KMS-11 (cell line): ENCODE measurements at regions not wholly inside any gene's neighbourhood (a gene's known extent, or its start where the extent isn't known, plus 50 kb on each side); places are given as distances from the start of the nearest gene placed in this dataset.

Experiments
- H2AFZ ChIP-seq: fragments of 200-600 bp; sonication (generic); 2 replicates; pipeline ENCODE4 v1.6.1; 2016; ENCODE audit warnings: antibody characterized with exemption, mixed run types, low read depth
- H3K27ac ChIP-seq: fragments of 200-600 bp; sonication (generic); 2 replicates; pipeline ENCODE4 v1.6.1; 2016; ENCODE audit warnings: mild to moderate bottlenecking, mixed run types
- H3K27me3 ChIP-seq: fragments of 200-600 bp; sonication (generic); 2 replicates; pipeline ENCODE4 v1.6.1; 2017; ENCODE audit warnings: mild to moderate bottlenecking, low read depth, mixed run types, moderate library complexity; ENCODE audit not compliant: insufficient read depth
- H3K36me3 ChIP-seq: fragments of 200-600 bp; sonication (generic); 2 replicates; pipeline ENCODE4 v1.6.1; 2017; ENCODE audit warnings: mild to moderate bottlenecking, mixed run types; ENCODE audit not compliant: insufficient read depth
- H3K4me1 ChIP-seq: fragments of 200-600 bp; sonication (generic); 2 replicates; pipeline ENCODE4 v1.6.1; 2016; ENCODE audit warnings: mild to moderate bottlenecking, low read depth, mixed run types; ENCODE audit not compliant: poor library complexity, severe bottlenecking
- H3K4me2 ChIP-seq: fragments of 200-600 bp; sonication (generic); 2 replicates; pipeline ENCODE4 v1.7.0; 2016; ENCODE audit warnings: mild to moderate bottlenecking, mixed run types
- H3K4me3 ChIP-seq: fragments of 200-600 bp; sonication (generic); IDR thresholded peaks from 2 replicates; pipeline ENCODE4 v1.6.1; 2017; ENCODE audit warnings: low read depth, low read length, mixed read lengths; ENCODE audit not compliant: insufficient read depth
- H3K79me2 ChIP-seq: fragments of 200-600 bp; sonication (generic); 2 replicates; pipeline ENCODE4 v1.6.1; 2016; ENCODE audit warnings: low read depth, mixed run types; ENCODE audit not compliant: insufficient read depth
- H3K9ac ChIP-seq: fragments of 200-600 bp; sonication (generic); 2 replicates; pipeline ENCODE4 v1.6.1; 2016; ENCODE audit warnings: mild to moderate bottlenecking, mixed run types
- H4K20me1 ChIP-seq: fragments of 200-600 bp; sonication (generic); 2 replicates; pipeline ENCODE4 v1.6.1; 2016; ENCODE audit warnings: mild to moderate bottlenecking, mixed run types; ENCODE audit not compliant: insufficient read depth
- CTCF ChIP-seq: fragments of 200-600 bp; sonication (generic); conservative IDR thresholded peaks from 2 replicates; pipeline ENCODE4 v1.6.1; 2017; ENCODE audit warnings: low read depth, mild to moderate bottlenecking, antibody characterized with exemption, low read length, moderate library complexity, mixed read lengths

GRCh38 chr2:145025382-145025781, 505.5 kb upstream of the ZEB2 start:
- no peaks in the 10 kb centered on the region for H3K36me3 ChIP-seq
- no peak overlapping the region for H3K4me2 ChIP-seq
- no peak for TF ChIP-seq CTCF
- H3K9ac ChIP-seq: no peak overlapping the region
- H4K20me1 ChIP-seq: no peaks in the 10 kb centered on the region
- no peaks in the 10 kb centered on the region for H3K79me2 ChIP-seq
- no peak overlapping the region for H2AFZ ChIP-seq
- H3K4me3 ChIP-seq: no peak overlapping the region
- H3K27ac ChIP-seq: no peak overlapping the region
- H3K27me3 ChIP-seq: no peaks in the 10 kb centered on the region
- no peaks in the 10 kb centered on the region for H3K4me1 ChIP-seq

- no peak overlapping the region for H3K9ac ChIP-seq
- H3K27ac ChIP-seq: no peak overlapping the region
- no peaks in the 10 kb centered on the region for H3K4me1 ChIP-seq
- H3K4me2 ChIP-seq: no peak overlapping the region
- no peak overlapping the region for H2AFZ ChIP-seq
- no peaks in the 10 kb centered on the region for H3K36me3 ChIP-seq
- no peaks in the 10 kb centered on the region for H4K20me1 ChIP-seq
- no peaks in the 10 kb centered on the region for H3K79me2 ChIP-seq
- TF ChIP-seq CTCF: no peak
- H3K4me3 ChIP-seq: no peak overlapping the region
- no peaks in the 10 kb centered on the region for H3K27me3 ChIP-seq
These were observed 503.5 kb upstream of the ZEB2 start for GRCh38 chr2:145023334-145023934.

- Histone ChIP-seq H3K9ac (no peak overlapping the region), H3K36me3 (no peaks in the 10 kb centered on the region), H3K4me2 (no peak overlapping the region), H3K27me3 (no peaks in the 10 kb centered on the region), H3K4me3 (no peak overlapping the region), H4K20me1 (no peaks in the 10 kb centered on the region), H3K4me1 (no peaks in the 10 kb centered on the region), H2AFZ (no peak overlapping the region), H3K79me2 (no peaks in the 10 kb centered on the region), H3K27ac (no peak overlapping the region)
- TF ChIP-seq CTCF: no peak
These were observed 502.9 kb upstream of the ZEB2 start for GRCh38 chr2:145022666-145023333.

GRCh38 chr2:145021962-145022665, 502.2 kb upstream of the ZEB2 start:
- Histone ChIP-seq H3K4me2 (no peak overlapping the region), H3K27me3 (no peaks in the 10 kb centered on the region), H3K4me3 (no peak overlapping the region), H4K20me1 (no peaks in the 10 kb centered on the region), H2AFZ (no peak overlapping the region), H3K36me3 (no peaks in the 10 kb centered on the region), H3K27ac (no peak overlapping the region), H3K4me1 (no peaks in the 10 kb centered on the region), H3K9ac (no peak overlapping the region), H3K79me2 (no peaks in the 10 kb centered on the region)
- TF ChIP-seq CTCF: no peak
